Effector CD8-positive, alpha-beta T cell (primary cell): ENCODE measurements at regions not wholly inside any gene's neighbourhood (a gene's known extent, or its start where the extent isn't known, plus 50 kb on each side); places are given as distances from the start of the nearest gene placed in this dataset.

Source experiments
- DNase-seq: peaks from one replicate; lab custom pipeline; 2025; lab: John Stamatoyannopoulos, UW

DNA sequence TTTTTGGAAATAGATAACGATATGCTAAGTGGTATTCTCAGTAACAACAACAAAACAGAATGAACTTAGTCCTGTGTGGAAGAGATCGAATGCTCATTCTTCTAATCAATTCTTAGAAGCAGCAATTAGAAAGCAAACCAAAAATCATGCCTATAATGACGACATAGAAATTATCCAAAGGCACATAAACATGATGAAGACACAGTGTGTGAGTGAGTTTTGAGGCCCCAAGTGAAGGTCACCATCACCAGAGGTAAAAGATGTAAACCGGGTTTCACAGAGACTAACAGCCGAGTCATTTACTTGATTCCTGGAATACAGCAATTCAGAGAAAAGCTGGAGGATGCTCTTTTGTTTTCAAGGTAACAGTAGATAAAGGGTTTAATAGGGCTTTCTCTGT is 509.2 kb downstream of the TDRD15 start:
- no peak for DNase-seq

GRCh38 chr2:21633466-21633865 is 509.7 kb downstream of the TDRD15 start:
- no peak for DNase-seq

DNA sequence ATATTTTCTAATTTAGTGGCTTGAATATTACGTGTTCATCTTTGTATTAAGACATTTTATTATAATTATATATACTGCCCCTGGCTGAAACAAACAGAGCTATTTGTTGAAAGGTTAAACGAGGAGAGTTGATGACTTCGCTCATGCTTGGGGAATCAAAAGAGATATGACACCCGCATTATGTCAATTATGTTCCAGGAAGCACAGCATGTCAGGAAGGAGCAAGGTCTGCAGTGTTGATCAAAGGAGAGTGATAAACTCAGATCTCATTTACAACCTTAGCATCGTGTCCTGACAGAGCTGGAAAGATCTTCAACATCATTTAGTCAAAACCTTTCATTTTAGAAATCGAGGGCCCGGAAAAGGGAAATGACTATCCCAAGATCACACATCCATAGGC is 510.1 kb downstream of the TDRD15 start:
- DNase-seq: no peak

GRCh38 chr2:21640046-21640445 is 516.3 kb downstream of the TDRD15 start:
- no peak for DNase-seq

DNA sequence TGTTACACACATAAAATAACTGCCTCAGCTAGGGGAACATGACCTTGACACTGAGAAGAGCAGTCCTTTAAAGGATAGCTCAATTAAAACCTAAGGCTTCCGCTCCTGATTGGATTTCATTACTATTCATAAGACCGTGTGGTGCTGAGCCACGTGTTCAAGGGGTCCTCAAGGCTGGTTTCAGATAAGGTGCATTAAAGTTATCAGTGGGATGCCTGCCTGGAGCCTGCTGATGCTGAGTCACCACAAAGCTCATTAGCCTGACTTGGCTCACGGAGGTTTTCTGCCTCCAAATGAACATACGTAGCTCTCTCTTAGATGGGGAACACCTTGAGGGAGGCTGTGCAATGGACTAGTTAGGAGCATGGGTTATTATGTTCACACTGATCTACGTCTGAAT is 518.9 kb downstream of the TDRD15 start:
- no peak for DNase-seq

DNA sequence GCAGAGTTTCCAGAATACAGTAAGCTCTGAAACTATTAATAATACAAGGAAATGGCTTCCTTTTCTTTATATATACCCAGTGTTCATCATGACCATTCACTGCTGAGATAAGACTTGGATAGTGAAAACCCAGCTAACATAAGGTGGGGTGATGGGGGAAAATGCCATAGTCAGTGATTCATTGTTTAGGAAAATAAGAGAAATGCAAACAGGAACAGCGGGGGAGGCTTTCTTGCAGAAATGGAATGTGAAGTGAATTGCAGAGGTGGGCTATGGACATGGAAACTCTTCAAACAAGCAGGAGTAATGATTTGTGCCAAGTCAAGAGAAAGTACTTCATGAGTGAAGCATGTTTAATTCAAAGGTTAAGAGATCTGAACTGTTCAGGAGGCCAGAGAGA is 519.4 kb downstream of the TDRD15 start:
- no peak for DNase-seq

GRCh38 chr2:21644266-21644665 is 520.5 kb downstream of the TDRD15 start:
- no peak for DNase-seq

GRCh38 chr2:21646345-21646744 is 522.6 kb downstream of the TDRD15 start:
- DNase-seq: no peak

GRCh38 chr2:21650569-21650968 is 526.8 kb downstream of the TDRD15 start:
- DNase-seq: no peak

DNA sequence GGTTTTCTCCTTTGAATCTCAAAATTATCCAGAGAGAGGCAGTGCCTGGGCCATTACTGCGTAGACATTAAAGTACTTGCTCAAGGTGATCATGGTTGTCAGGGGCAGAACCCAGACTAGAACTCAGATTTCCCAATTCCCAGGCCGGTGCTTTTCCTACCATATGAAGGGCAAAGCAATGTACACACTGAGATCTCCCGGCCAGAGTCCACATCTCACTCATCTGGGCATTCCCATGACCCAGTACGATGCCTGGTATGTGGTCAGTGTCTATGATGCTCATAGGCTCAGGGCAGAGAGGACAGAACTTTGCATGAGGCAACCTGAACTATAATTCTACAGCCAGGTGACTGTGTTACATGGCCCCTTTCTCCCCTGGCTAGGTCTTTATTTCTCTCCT is 531.4 kb downstream of the TDRD15 start:
- DNase-seq: no peak

- DNase-seq: no peak
Measured at GRCh38 chr2:21656330-21657075, 532.7 kb downstream of the TDRD15 start.

- DNase-seq: no peak
Measured at GRCh38 chr2:21657445-21657844, 533.7 kb downstream of the TDRD15 start.

DNA sequence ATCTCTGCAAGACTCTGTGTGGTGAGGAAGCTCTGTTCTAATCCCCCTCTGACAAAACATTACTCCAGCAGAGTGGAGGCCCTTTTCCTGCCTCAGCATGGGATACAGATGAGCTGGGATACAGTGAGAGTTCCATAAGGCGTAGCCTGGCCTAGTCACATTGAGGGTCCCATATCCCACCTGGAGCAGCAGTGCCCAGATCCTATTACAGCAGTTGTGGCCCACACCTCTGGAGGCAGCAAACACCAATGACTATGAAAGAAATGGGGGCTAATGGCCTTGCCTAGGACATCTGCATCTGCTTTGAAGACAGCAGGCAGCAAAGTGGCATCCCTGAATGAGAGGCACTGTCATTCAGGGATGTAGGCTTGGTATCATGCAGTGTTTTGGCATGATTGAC is 534.5 kb downstream of the TDRD15 start:
- no peak for DNase-seq

DNA sequence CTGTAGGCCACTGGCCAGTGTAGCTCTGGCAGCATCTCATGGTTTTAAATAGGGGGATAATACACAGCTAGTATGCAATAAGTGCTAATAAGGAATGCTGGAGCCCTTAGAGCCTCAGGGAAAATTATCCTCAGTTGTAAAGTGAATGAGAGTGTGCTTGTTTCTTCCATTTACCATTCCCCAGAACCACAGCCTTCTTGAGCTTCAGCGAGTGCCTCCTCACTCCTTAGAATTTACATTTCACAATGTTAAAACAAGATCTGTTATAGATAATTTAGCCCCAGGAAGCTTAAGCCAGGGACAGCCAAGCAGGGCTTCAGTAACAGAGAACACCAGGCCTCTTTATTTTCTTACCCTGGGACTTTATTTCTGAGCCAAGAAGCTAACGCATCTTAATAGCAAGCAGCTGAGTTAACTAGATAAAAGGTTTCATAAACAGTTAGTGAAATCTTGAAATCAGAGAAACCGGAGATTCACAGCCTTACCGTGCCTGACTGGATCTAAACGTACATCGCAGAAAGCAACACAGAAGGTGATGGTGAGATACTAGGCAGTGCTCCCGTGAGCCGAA is 535.2 kb downstream of the TDRD15 start:
- no peak for DNase-seq

GRCh38 chr2:21664083-21664482 is 540.3 kb downstream of the TDRD15 start:
- DNase-seq: no peak

GRCh38 chr2:21667638-21668037 is 543.9 kb downstream of the TDRD15 start:
- DNase-seq: no peak

DNA sequence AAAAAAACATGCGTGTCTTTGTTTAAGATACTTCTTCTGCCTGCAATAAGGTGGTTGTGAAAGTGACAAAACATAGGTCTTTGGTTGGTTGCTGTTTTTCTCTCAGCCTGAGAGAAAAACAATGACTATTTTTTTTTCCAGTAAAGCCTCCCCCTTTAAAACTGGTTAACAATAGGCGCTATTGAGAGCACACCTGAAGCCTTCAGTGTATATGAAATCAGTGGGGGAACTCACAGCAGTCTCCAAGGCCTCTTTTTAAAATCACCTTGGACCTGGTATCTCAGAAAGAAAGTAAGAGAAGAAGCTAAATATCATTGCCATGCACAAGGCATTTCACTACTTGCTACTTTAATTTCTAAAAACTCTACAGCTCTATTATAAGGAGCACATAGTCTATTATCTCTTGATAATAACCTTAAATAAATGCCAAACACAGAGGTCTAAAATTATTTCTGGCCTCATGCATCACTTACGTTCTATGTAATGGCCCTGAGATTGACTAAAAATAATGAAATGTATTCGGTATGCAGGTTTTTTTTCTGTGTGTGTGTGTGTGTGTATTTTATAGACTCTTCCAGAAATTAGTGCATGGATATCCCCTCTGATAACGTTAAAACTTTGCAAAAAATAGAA is 544.4 kb downstream of the TDRD15 start:
- DNase-seq: no peak

GRCh38 chr2:21676041-21676440 is 552.3 kb downstream of the TDRD15 start:
- no peak for DNase-seq

GRCh38 chr2:21676676-21677075 is 552.9 kb downstream of the TDRD15 start:
- DNase-seq: no peak

- no peak for DNase-seq
Measured at GRCh38 chr2:21683838-21684237, 560.1 kb downstream of the TDRD15 start.

DNA sequence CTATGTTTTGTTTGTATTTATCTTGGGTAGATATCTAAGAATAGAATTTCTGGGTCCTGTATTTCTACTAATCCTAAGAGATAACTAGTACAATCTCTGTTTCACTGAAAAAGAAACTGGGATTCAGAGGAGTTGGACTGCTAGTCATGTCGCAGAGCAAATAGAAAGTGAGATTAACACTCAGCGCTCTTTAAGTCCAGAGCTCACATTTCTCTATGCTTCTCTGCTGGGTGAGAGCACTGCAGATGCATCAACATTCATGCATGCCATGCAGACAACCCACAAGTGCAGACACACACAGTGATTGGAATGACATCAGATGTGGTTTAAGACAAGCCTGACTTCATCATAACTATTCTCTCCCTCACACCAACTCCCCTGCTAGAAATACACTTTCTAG is 563.8 kb downstream of the TDRD15 start:
- no peak for DNase-seq

DNA sequence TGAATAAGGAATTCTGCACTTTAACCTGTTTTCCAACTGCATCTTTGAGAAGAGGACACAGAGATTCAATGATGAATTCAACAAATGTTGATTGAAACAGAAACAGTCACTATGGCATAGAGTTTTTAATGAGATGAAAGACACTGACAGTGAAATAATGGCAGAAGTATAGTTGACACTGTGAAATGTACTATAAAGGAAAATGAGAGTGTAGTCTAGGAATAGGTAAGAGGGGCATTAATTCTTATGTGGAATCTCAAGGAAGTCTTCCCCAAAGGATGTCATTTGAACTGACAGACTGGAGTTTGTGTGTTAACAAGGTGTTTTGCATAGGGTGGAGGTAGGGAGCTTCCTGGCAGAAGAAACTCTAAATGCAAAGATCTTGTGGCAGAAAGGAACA is 566.2 kb downstream of the TDRD15 start:
- no peak for DNase-seq

DNA sequence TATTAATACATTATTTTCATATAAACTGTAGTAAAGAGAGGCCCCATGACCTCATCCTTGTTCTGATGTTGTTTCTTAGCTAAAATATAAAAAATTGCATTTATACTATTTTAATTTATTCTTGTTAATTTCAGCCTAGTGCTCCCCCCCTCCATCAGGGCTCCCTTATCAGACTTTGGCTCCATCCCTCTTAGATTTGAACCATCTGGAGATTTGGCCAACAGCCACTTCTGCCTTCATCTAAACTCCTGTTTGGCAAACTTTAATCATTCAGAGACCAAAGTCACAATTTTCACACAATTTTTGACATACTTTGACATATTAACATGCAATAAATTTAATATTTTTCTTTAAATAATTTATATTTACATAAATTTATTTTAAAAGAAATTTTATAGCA is 569.3 kb downstream of the TDRD15 start:
- no peak for DNase-seq
